ENCODE measurements at regions not wholly inside any gene's neighbourhood (a gene's known extent, or its start where the extent isn't known, plus 50 kb on each side); places are given as distances from the start of the nearest gene placed in this dataset.
"Not testable (repeated sequence)": the region's sequence is repeated elsewhere in the genome, so short reads cannot be mapped to it uniquely, and the experiment has no call there.

DNA sequence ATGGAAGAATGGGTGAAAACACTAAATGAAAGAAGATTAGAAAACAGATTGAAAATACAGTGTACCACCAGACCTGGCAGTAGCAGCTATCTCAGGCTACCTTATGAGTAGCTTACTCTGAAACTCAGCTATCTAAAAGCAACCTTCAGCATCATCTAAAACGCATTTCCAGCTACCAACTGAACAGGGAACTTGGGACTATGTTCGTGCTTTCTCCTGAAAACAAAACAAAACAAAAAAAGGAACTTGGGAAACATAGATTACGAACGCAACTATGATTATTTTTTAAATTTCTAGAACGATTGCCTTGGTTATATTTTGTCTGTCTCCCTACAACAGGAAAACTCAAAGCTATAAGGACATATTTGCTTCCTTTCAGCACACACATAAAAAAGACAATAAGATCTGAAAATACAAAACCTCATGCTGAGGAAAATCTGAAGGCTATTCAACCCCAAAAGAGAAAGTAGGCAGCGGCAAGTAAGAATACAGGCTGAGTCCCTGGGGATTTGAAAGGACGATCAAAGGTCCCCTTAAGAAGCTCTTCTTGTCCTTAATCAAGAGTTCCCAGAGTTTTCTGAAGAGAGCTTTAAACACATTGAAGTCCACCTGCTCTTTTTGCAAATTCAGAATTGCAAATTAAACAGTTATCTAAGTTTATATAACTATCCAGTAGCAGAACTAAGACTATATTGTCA lies 53.4 kb downstream of the OR2K2 start:
- H3K9me3 ChIP-seq (ENCODE audit: control insufficient read depth, low read length): no peaks in the 10 kb centered on the region
- H3K4me1 ChIP-seq (ENCODE audit: control insufficient read depth, insufficient read depth, low read length): no peaks in the 10 kb centered on the region
- ATAC-seq: no peak
- intact Hi-C loops (cut with DNase I): no loop called here
- DNase-seq: no peak
- WGBS: 65% methylated on average over 7 of the region's 7 CpGs
- H3K4me3 ChIP-seq (ENCODE audit: low read length): no peak overlapping the region
- H3K27me3 ChIP-seq (ENCODE audit: control insufficient read depth, insufficient read depth): no peaks in the 10 kb centered on the region
- no peak overlapping the region for H3K27ac ChIP-seq (ENCODE audit: low read length)

- Histone ChIP-seq H3K9me3 (ENCODE audit: control insufficient read depth, low read length) (no peaks in the 10 kb centered on the region), H3K27ac (ENCODE audit: low read length) (no peak overlapping the region), H3K4me1 (ENCODE audit: control insufficient read depth, insufficient read depth, low read length) (no peaks in the 10 kb centered on the region), H3K27me3 (ENCODE audit: control insufficient read depth, insufficient read depth) (no peaks in the 10 kb centered on the region), H3K4me3 (ENCODE audit: low read length) (no peak overlapping the region)
- DNase-seq: no peak
- intact Hi-C loops (cut with DNase I): no loop called here
- 92% methylated on average over 2 of the region's 2 CpGs for WGBS
- no peak for ATAC-seq
Measured at GRCh38 chr9:111274737-111275136, 55.3 kb downstream of the OR2K2 start.

- H3K4me3 ChIP-seq (ENCODE audit: low read length): no peak overlapping the region
- intact Hi-C loops (cut with DNase I): no loop called here
- DNase-seq (no peak), ATAC-seq (no peak)
- WGBS: 59% methylated on average over 4 of the region's 4 CpGs
- no peak overlapping the region for H3K27ac ChIP-seq (ENCODE audit: low read length)
- no peaks in the 10 kb centered on the region for H3K4me1 ChIP-seq (ENCODE audit: control insufficient read depth, insufficient read depth, low read length)
- H3K27me3 ChIP-seq (ENCODE audit: control insufficient read depth, insufficient read depth): no peaks in the 10 kb centered on the region
- no peaks in the 10 kb centered on the region for H3K9me3 ChIP-seq (ENCODE audit: control insufficient read depth, low read length)
Measured at GRCh38 chr9:111272581-111272980, 57.4 kb downstream of the OR2K2 start.

GRCh38 chr9:111271481-111272080 lies 58.4 kb downstream of the OR2K2 start:
- H3K4me1 ChIP-seq (ENCODE audit: control insufficient read depth, insufficient read depth, low read length): no peaks in the 10 kb centered on the region
- intact Hi-C loops (cut with DNase I): no loop called here
- ATAC-seq (no peak), DNase-seq (no peak)
- no peaks in the 10 kb centered on the region for H3K27me3 ChIP-seq (ENCODE audit: control insufficient read depth, insufficient read depth)
- no peak overlapping the region for H3K4me3 ChIP-seq (ENCODE audit: low read length)
- WGBS: 75% methylated on average over 4 of the region's 4 CpGs
- H3K9me3 ChIP-seq (ENCODE audit: control insufficient read depth, low read length): no peaks in the 10 kb centered on the region
- no peak overlapping the region for H3K27ac ChIP-seq (ENCODE audit: low read length)

GRCh38 chr9:111271047-111271446 lies 59.0 kb downstream of the OR2K2 start:
- Histone ChIP-seq H3K9me3 (ENCODE audit: control insufficient read depth, low read length) (no peaks in the 10 kb centered on the region), H3K27me3 (ENCODE audit: control insufficient read depth, insufficient read depth) (no peaks in the 10 kb centered on the region), H3K4me3 (ENCODE audit: low read length) (no peak overlapping the region), H3K4me1 (ENCODE audit: control insufficient read depth, insufficient read depth, low read length) (no peaks in the 10 kb centered on the region), H3K27ac (ENCODE audit: low read length) (no peak overlapping the region)
- intact Hi-C loops (cut with DNase I): no loop called here
- WGBS: 85% methylated on average over 2 of the region's 2 CpGs
- no peak for DNase-seq
- no peak for ATAC-seq

DNA sequence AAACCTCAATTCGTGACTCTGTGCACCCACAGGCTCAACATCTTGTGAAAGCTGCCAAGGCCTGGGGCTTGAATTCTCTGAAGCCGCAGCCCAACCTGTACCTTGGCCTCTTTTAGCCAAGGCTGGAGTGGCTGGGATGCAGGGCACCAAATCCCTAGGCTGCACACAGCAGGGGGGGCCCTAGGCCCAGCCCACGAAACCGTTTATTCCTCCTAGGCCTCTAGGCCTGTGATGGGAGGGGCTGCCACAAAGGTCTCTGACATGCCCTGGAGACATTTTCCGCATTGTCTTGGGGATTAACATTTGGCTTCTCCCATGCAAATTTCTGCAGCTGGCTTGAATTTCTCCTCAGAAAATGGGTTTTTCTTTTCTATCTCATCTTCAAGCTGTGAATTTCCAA lies 64.0 kb downstream of the OR2K2 start:
- not testable (repeated sequence) for ATAC-seq; H3K27me3 ChIP-seq (ENCODE audit: control insufficient read depth, insufficient read depth)
- 91% methylated on average over 5 of the region's 5 CpGs for WGBS

GRCh38 chr9:111263116-111263515 lies 66.9 kb downstream of the OR2K2 start:
- intact Hi-C loops (cut with DNase I): no loop called here
- Histone ChIP-seq H3K9me3 (ENCODE audit: control insufficient read depth, low read length) (no peaks in the 10 kb centered on the region), H3K4me3 (ENCODE audit: low read length) (no peak overlapping the region), H3K27ac (ENCODE audit: low read length) (no peak overlapping the region), H3K27me3 (ENCODE audit: control insufficient read depth, insufficient read depth) (no peaks in the 10 kb centered on the region), H3K4me1 (ENCODE audit: control insufficient read depth, insufficient read depth, low read length) (no peaks in the 10 kb centered on the region)
- no peak for DNase-seq
- WGBS: 65% methylated on average over 7 of the region's 7 CpGs
- no peak for ATAC-seq

More for the DNA sequence above, 64.0 kb downstream of the OR2K2 start:
- H3K9me3 ChIP-seq (ENCODE audit: control insufficient read depth, low read length); H3K4me1 ChIP-seq (ENCODE audit: control insufficient read depth, insufficient read depth, low read length); intact Hi-C loops (cut with DNase I); H3K27ac ChIP-seq (ENCODE audit: low read length); H3K4me3 ChIP-seq (ENCODE audit: low read length); DNase-seq: not testable (repeated sequence)

DNA sequence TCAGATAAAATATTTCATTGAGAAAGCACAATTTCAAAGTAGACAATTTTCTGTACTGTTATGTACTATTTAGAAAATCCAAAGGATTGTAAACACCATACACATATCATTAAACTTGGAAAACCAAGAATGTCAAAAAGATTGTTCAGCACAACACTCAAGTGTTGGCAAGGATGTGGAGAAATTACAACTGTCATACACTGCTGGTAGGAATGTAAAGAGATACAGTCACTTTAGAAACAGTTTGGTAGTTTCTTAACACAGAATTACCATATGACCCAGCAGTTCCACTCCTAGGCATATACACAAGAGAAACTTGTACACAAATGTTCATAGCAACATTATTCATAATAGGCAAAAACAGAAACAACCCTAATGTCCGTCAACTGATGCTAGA lies 71.2 kb downstream of the OR2K2 start:
- Histone ChIP-seq H3K4me1 (ENCODE audit: control insufficient read depth, insufficient read depth, low read length) (no peaks in the 10 kb centered on the region), H3K27me3 (ENCODE audit: control insufficient read depth, insufficient read depth) (no peaks in the 10 kb centered on the region), H3K9me3 (ENCODE audit: control insufficient read depth, low read length) (no peaks in the 10 kb centered on the region), H3K4me3 (ENCODE audit: low read length) (no peak overlapping the region), H3K27ac (ENCODE audit: low read length) (no peak overlapping the region)
- intact Hi-C loops (cut with DNase I): no loop called here
- DNase-seq: no peak
- ATAC-seq: no peak
- 82% methylated on average over 1 of the region's 1 CpG for WGBS

- 36% methylated on average over 1 of the region's 1 CpG for WGBS
- Histone ChIP-seq H3K27me3 (ENCODE audit: control insufficient read depth, insufficient read depth) (no peaks in the 10 kb centered on the region), H3K27ac (ENCODE audit: low read length) (no peak overlapping the region), H3K4me1 (ENCODE audit: control insufficient read depth, insufficient read depth, low read length) (no peaks in the 10 kb centered on the region), H3K4me3 (ENCODE audit: low read length) (no peak overlapping the region), H3K9me3 (ENCODE audit: control insufficient read depth, low read length) (no peaks in the 10 kb centered on the region)
- ATAC-seq (no peak), DNase-seq (no peak)
- intact Hi-C loops (cut with DNase I): no loop called here
Measured at GRCh38 chr9:111258209-111258874, 71.7 kb downstream of the OR2K2 start.

- Histone ChIP-seq H3K27ac (ENCODE audit: low read length) (no peak overlapping the region), H3K4me3 (ENCODE audit: low read length) (no peak overlapping the region), H3K4me1 (ENCODE audit: control insufficient read depth, insufficient read depth, low read length) (no peaks in the 10 kb centered on the region), H3K27me3 (ENCODE audit: control insufficient read depth, insufficient read depth) (no peaks in the 10 kb centered on the region), H3K9me3 (ENCODE audit: control insufficient read depth, low read length) (no peaks in the 10 kb centered on the region)
- WGBS: 90% methylated on average over 4 of the region's 4 CpGs
- ATAC-seq: no peak
- DNase-seq: no peak
- intact Hi-C loops (cut with DNase I): no loop called here
Measured at GRCh38 chr9:111253742-111254437, 76.1 kb downstream of the OR2K2 start.

Measured in right cardiac atrium (tissue), 5 donors.